CD4-positive, alpha-beta T cell (primary cell): ENCODE measurements at regions not wholly inside any gene's neighbourhood (a gene's known extent, or its start where the extent isn't known, plus 50 kb on each side); places are given as distances from the start of the nearest gene placed in this dataset.
"Not testable (repeated sequence)": the region's sequence is repeated elsewhere in the genome, so short reads cannot be mapped to it uniquely, and the experiment has no call there.

ENCODE experiments used
- ATAC-seq: fragments of 200-7000 bp; cut with Tn5 transposase; one replicate; pipeline ENCODE4 v1.10.0; 2022; ENCODE audit warnings: mild to moderate bottlenecking; ENCODE audit not compliant: poor library complexity
- CTCF ChIA-PET: fragments of 350-600 bp; sonication (Branson Sonifier 250); formaldehyde crosslinking; loops from one replicate; lab custom pipeline; 2021; ENCODE audit warnings: antibody characterized with exemption, inconsistent platforms; lab: Charles Lee
- POLR2A ChIA-PET: fragments of 350-600 bp; sonication (Branson Sonifier 250); formaldehyde crosslinking; loops from one replicate; lab custom pipeline; 2021; ENCODE audit warnings: antibody characterized with exemption, inconsistent platforms; lab: Charles Lee
- DNase-seq, 14 experiments: peaks; one replicate each; pipeline ENCODE4 v3.0.0-alpha.2; 2013 to 2020; ENCODE audit warnings: mixed read lengths in 2 of 14
- H3K27ac ChIP-seq, 2 donors: one replicate each; pipeline versions ENCODE4 v1.5.1 to v1.7.0; 2013; ENCODE audit warnings: low read length in 2 of 2, low read depth in 1 of 2, mild to moderate bottlenecking in 1 of 2
- H3K27me3 ChIP-seq, 2 experiments: 1 replicate in 1 of 2; 2 replicates in 1 of 2; pipeline versions ENCODE4 v1.6.1 to v1.7.0; 2013; ENCODE audit warnings: low read length in 2 of 2, control low read depth in 1 of 2, mild to moderate bottlenecking in 1 of 2, moderate library complexity in 1 of 2; ENCODE audit not compliant: insufficient read depth in 2 of 2, control insufficient read depth in 1 of 2
- H3K36me3 ChIP-seq: one replicate; pipeline ENCODE4 v1.6.1; 2013; ENCODE audit warnings: low read length, control low read depth; ENCODE audit not compliant: insufficient read depth
- H3K4me1 ChIP-seq: one replicate; pipeline ENCODE4 v1.6.1; 2013; ENCODE audit warnings: low read length, control low read depth; ENCODE audit not compliant: insufficient read depth
- H3K4me3 ChIP-seq: one replicate; pipeline ENCODE4 v1.5.1; 2013; ENCODE audit warnings: mild to moderate bottlenecking, low read length, moderate library complexity
- H3K9me3 ChIP-seq, 2 experiments: 1 replicate in 1 of 2; 2 replicates in 1 of 2; pipeline versions ENCODE4 v1.6.1 to v1.7.0; 2013; ENCODE audit warnings: low read length in 2 of 2, mild to moderate bottlenecking in 2 of 2, control low read depth in 1 of 2, moderate library complexity in 1 of 2; ENCODE audit not compliant: control insufficient read depth in 1 of 2, insufficient read depth in 1 of 2
- H3K27ac Mint-ChIP-seq: one replicate; pipeline ENCODE4 v1.8.0; 2020; ENCODE audit warnings: mixed read lengths
- H3K27me3 Mint-ChIP-seq: one replicate; pipeline ENCODE4 v1.8.0; 2021; ENCODE audit warnings: mixed read lengths
- H3K36me3 Mint-ChIP-seq: one replicate; pipeline ENCODE4 v1.8.0; 2021; ENCODE audit warnings: low read depth, mixed read lengths
- H3K4me1 Mint-ChIP-seq: one replicate; pipeline ENCODE4 v1.8.0; 2021; ENCODE audit warnings: low read depth, mixed read lengths
- H3K4me3 Mint-ChIP-seq: one replicate; pipeline ENCODE4 v1.8.0; 2020; ENCODE audit warnings: mild to moderate bottlenecking, mixed read lengths
- H3K9me3 Mint-ChIP-seq: one replicate; pipeline ENCODE4 v1.8.0; 2020; ENCODE audit warnings: mixed read lengths
- intact Hi-C, 2 experiments: fragments of 100-400 bp; cut with DNase I in 1 of 2; cut with micrococcal nuclease in 1 of 2; formaldehyde crosslinking; loops; one replicate each; pipeline versions ENCODE4 v1.15.1 to v1.9.0; 2023 to 2025; cut with DNase I, micrococcal nuclease
- TF ChIP-seq, protein P1 (sequence below): fragments of 200-600 bp; IDR thresholded peaks from one replicate; pipeline ENCODE4 v1.8.0; 2022; ENCODE audit warnings: antibody characterized with exemption, mild to moderate bottlenecking

DNA sequence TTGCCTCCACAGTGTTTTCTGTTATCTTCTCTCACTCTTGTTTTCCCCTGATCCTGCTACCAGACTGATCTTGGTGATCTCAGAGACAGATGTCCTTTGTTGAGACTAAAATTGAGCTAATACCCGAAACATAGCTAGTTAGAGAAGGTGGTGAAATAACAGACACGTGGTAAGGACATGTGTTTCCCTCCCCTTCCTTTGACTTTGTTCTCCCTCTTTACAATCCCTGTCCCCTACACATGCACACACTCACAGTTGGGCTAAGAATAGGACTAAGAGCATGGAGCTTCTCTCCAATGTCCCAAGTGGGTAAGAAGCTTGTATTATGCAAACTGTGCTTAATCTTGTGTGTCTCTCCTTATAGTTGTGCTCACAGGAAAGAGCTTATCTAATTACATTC is 1603.0 kb upstream of the C9orf72 start:
- no peak for DNase-seq
- POLR2A ChIA-PET, result no interaction called here
- intact Hi-C loops, result no loop called here
- TF ChIP-seq, protein P1, sequence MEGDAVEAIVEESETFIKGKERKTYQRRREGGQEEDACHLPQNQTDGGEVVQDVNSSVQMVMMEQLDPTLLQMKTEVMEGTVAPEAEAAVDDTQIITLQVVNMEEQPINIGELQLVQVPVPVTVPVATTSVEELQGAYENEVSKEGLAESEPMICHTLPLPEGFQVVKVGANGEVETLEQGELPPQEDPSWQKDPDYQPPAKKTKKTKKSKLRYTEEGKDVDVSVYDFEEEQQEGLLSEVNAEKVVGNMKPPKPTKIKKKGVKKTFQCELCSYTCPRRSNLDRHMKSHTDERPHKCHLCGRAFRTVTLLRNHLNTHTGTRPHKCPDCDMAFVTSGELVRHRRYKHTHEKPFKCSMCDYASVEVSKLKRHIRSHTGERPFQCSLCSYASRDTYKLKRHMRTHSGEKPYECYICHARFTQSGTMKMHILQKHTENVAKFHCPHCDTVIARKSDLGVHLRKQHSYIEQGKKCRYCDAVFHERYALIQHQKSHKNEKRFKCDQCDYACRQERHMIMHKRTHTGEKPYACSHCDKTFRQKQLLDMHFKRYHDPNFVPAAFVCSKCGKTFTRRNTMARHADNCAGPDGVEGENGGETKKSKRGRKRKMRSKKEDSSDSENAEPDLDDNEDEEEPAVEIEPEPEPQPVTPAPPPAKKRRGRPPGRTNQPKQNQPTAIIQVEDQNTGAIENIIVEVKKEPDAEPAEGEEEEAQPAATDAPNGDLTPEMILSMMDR, result no peak
- H3K4me1 Mint-ChIP-seq, result no peaks in the 10 kb centered on the region
- no peaks in the 10 kb centered on the region for H3K4me1 ChIP-seq
- H3K9me3 Mint-ChIP-seq, result no peaks in the 10 kb centered on the region
- no peaks in the 10 kb centered on the region for H3K36me3 Mint-ChIP-seq
- peaks cover 0 to 4% of the 10 kb centered on the region in 2 experiments for H3K9me3 ChIP-seq
- H3K4me3 Mint-ChIP-seq, result no peak overlapping the region
- no peak for ATAC-seq
- H3K27me3 ChIP-seq, result no peaks in the 10 kb centered on the region
- H3K36me3 ChIP-seq, result no peaks in the 10 kb centered on the region
- no peak overlapping the region for H3K27ac Mint-ChIP-seq
- no peak overlapping the region for H3K27ac ChIP-seq
- CTCF ChIA-PET, result no interaction called here
- no peaks in the 10 kb centered on the region for H3K27me3 Mint-ChIP-seq
- H3K4me3 ChIP-seq, result no peak overlapping the region

DNA sequence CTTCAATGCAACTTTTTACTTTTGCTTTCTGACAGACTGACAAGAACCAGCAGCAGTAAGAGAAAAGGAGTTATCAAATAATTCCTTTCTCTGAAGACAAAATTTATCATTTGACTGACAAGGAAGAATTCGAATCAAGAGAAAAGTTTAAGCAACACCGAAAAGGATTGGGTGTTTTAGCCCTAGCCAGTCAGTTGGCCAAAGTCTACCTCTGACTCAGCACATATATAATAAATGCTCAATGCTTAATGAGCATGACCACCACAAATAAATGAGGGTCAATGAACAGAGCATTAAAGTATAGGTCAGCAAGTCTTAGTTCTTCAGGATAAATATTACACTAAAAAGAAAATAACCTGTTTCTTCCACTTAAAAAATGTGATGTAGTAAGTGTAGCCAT is 1603.5 kb upstream of the C9orf72 start:
- no peak overlapping the region for H3K4me3 ChIP-seq
- TF ChIP-seq, protein P1, result no peak

DNA sequence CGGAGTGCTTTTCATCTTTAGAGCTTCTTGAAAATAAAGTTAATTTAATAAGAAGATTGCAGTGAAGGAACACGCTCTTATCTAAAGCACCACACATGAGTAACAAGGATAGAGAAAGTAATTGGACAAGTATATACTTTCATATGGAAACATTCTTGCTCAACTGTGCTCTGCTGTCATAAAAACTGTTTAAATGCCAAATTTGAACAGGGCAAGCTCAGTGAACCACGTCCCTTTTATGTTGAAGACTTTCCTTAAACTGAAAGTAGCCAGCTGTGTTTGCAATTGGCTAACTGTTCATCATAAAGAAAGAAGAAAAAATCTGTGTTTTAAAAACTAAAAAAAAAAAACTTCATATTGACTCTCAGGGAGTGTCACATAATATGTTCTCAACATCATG is 1610.7 kb upstream of the C9orf72 start:
- H3K27me3 Mint-ChIP-seq, result no peaks in the 10 kb centered on the region
- TF ChIP-seq, protein P1, result no peak
- no peak overlapping the region for H3K27ac ChIP-seq
- H3K36me3 Mint-ChIP-seq, result no peaks in the 10 kb centered on the region
- CTCF ChIA-PET, result no interaction called here
- ATAC-seq, result no peak
- H3K4me3 Mint-ChIP-seq, result no peak overlapping the region
- POLR2A ChIA-PET, result no interaction called here
- intact Hi-C loops, result no loop called here
- peaks cover 0 to 4% of the 10 kb centered on the region in 2 experiments for H3K9me3 ChIP-seq
- DNase-seq, result no peak
- no peaks in the 10 kb centered on the region for H3K4me1 Mint-ChIP-seq
- no peaks in the 10 kb centered on the region for H3K4me1 ChIP-seq
- no peak overlapping the region for H3K4me3 ChIP-seq
- no peaks in the 10 kb centered on the region for H3K27me3 ChIP-seq
- no peaks in the 10 kb centered on the region for H3K36me3 ChIP-seq
- no peak overlapping the region for H3K27ac Mint-ChIP-seq
- peaks cover 2% of the 10 kb centered on the region for H3K9me3 Mint-ChIP-seq

More for the DNA sequence above, 1603.5 kb upstream of the C9orf72 start:
- Mint-ChIP-seq H3K9me3 (no peaks in the 10 kb centered on the region), H3K36me3 (no peaks in the 10 kb centered on the region), H3K4me3 (no peak overlapping the region), H3K4me1 (no peaks in the 10 kb centered on the region), H3K27ac (no peak overlapping the region), H3K27me3 (no peaks in the 10 kb centered on the region)
- no peak overlapping the region for H3K27ac ChIP-seq
- H3K27me3 ChIP-seq, result no peaks in the 10 kb centered on the region
- peaks cover 0 to 4% of the 10 kb centered on the region in 2 experiments for H3K9me3 ChIP-seq
- intact Hi-C loops, result no loop called here
- no peak for ATAC-seq
- H3K4me1 ChIP-seq, result no peaks in the 10 kb centered on the region
- POLR2A ChIA-PET, result no interaction called here
- H3K36me3 ChIP-seq, result no peaks in the 10 kb centered on the region
- no peak for DNase-seq
- CTCF ChIA-PET, result no interaction called here

DNA sequence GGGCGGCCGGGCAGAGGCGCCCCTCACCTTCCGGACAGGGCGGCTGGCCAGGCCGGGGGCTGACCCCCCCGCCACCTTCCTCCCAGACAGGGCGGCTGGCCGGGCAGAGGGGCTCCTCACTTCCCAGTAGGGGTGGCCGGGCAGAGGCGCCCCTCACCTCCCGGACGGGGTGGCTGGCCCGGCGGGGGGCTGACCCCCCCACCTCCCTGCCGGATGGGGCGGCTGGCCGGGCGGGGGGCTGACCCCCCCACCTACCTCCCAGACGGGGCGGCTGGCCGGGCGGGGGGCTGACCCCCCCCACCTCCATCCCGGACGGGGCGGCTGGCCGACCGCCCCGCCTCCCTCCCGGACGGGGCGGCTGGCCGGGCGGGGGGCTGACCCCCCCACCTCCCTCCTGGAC is 1615.5 kb upstream of the C9orf72 start:
- H3K4me3 Mint-ChIP-seq, DNase-seq, H3K36me3 Mint-ChIP-seq, POLR2A ChIA-PET, H3K4me3 ChIP-seq, H3K27me3 Mint-ChIP-seq, H3K4me1 ChIP-seq, intact Hi-C loops, H3K4me1 Mint-ChIP-seq, H3K36me3 ChIP-seq, H3K27ac Mint-ChIP-seq, H3K9me3 Mint-ChIP-seq, H3K27me3 ChIP-seq, H3K27ac ChIP-seq, H3K9me3 ChIP-seq, ATAC-seq, CTCF ChIA-PET: not testable (repeated sequence)

DNA sequence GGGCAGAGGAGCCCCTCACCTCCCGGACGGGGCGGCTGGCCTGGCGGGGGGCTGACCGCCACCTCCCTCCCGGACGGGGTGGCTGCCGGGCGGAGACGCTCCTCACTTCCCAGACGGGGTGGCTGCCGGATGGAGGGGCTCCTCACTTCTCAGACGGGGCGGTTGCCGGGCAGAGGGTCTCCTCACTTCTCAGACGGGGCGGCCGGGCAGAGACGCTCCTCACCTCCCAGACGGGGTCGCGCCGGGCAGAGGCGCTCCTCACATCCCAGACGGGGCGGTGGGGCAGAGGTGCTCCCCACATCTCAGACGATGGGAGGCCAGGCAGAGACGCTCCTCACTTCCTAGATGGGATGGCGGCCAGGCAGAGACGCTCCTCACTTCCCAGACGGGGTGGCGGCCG is 1615.9 kb upstream of the C9orf72 start:
- H3K4me3 Mint-ChIP-seq, H3K36me3 ChIP-seq, H3K9me3 Mint-ChIP-seq, H3K27ac Mint-ChIP-seq, H3K4me1 Mint-ChIP-seq, CTCF ChIA-PET, POLR2A ChIA-PET, H3K27ac ChIP-seq, H3K4me1 ChIP-seq, H3K27me3 Mint-ChIP-seq, H3K4me3 ChIP-seq, H3K9me3 ChIP-seq, intact Hi-C loops, ATAC-seq, H3K27me3 ChIP-seq, DNase-seq, H3K36me3 Mint-ChIP-seq: not testable (repeated sequence)
